ENCODE measurements at regions not wholly inside any gene's neighbourhood (a gene's known extent, or its start where the extent isn't known, plus 50 kb on each side); places are given as distances from the start of the nearest gene placed in this dataset.

GRCh38 chr6:40973304-40973703 lies 65.7 kb downstream of the UNC5CL start:
- no peak for DNase-seq (ENCODE audit: low read depth)
- no peak for TF ChIP-seq CTCF (conservative IDR thresholded peaks at IDR 0.05; ENCODE audit: control insufficient read depth, insufficient read depth, low read depth, low read length)
- H3K4me3 ChIP-seq (ENCODE audit: control insufficient read depth, low read depth, low read length), result no peak overlapping the region

GRCh38 chr6:40972814-40973213 lies 66.2 kb downstream of the UNC5CL start:
- DNase-seq (ENCODE audit: low read depth), result no peak
- TF ChIP-seq CTCF (conservative IDR thresholded peaks at IDR 0.05; ENCODE audit: control insufficient read depth, insufficient read depth, low read depth, low read length), result no peak
- no peak overlapping the region for H3K4me3 ChIP-seq (ENCODE audit: control insufficient read depth, low read depth, low read length)

- no peak overlapping the region for H3K4me3 ChIP-seq (ENCODE audit: control insufficient read depth, low read depth, low read length)
- DNase-seq (ENCODE audit: low read depth), result no peak
- TF ChIP-seq CTCF (conservative IDR thresholded peaks at IDR 0.05; ENCODE audit: control insufficient read depth, insufficient read depth, low read depth, low read length), result no peak
These were observed 66.8 kb downstream of the UNC5CL start for GRCh38 chr6:40972190-40972589.

- TF ChIP-seq CTCF (conservative IDR thresholded peaks at IDR 0.05; ENCODE audit: control insufficient read depth, insufficient read depth, low read depth, low read length), result no peak
- no peak overlapping the region for H3K4me3 ChIP-seq (ENCODE audit: control insufficient read depth, low read depth, low read length)
- no peak for DNase-seq (ENCODE audit: low read depth)
These were observed 70.3 kb downstream of the UNC5CL start for GRCh38 chr6:40968620-40969164.

GRCh38 chr6:40966860-40967259 lies 72.2 kb downstream of the UNC5CL start:
- no peak for TF ChIP-seq CTCF (conservative IDR thresholded peaks at IDR 0.05; ENCODE audit: control insufficient read depth, insufficient read depth, low read depth, low read length)
- no peak for DNase-seq (ENCODE audit: low read depth)
- H3K4me3 ChIP-seq (ENCODE audit: control insufficient read depth, low read depth, low read length), result no peak overlapping the region

GRCh38 chr6:40965046-40965445 lies 74.0 kb downstream of the UNC5CL start:
- no peak overlapping the region for H3K4me3 ChIP-seq (ENCODE audit: control insufficient read depth, low read depth, low read length)
- no peak for DNase-seq (ENCODE audit: low read depth)
- no peak for TF ChIP-seq CTCF (conservative IDR thresholded peaks at IDR 0.05; ENCODE audit: control insufficient read depth, insufficient read depth, low read depth, low read length)

- DNase-seq (ENCODE audit: low read depth), result no peak
- TF ChIP-seq CTCF (conservative IDR thresholded peaks at IDR 0.05; ENCODE audit: control insufficient read depth, insufficient read depth, low read depth, low read length), result no peak
- H3K4me3 ChIP-seq (ENCODE audit: control insufficient read depth, low read depth, low read length), result no peak overlapping the region
These were observed 76.0 kb downstream of the UNC5CL start for GRCh38 chr6:40963019-40963418.

Data from fibroblast of mammary gland (primary cell).